OCI-LY1 (cell line): ENCODE measurements at regions not wholly inside any gene's neighbourhood (a gene's known extent, or its start where the extent isn't known, plus 50 kb on each side); places are given as distances from the start of the nearest gene placed in this dataset.

Experiments
- CTCF ChIP-seq: fragments of 200-600 bp; sonication (generic), shearing (Covaris generic); IDR thresholded peaks from 2 replicates; pipeline ENCODE4 v1.5.1; 2017; ENCODE audit warnings: mild to moderate bottlenecking, antibody characterized with exemption, low read length, moderate library complexity, mixed read lengths
- EZH2 ChIP-seq: fragments of 200-600 bp; sonication (generic), shearing (Covaris generic); IDR thresholded peaks from 2 replicates; pipeline ENCODE4 v1.8.0; 2017; ENCODE audit warnings: borderline replicate concordance, mixed run types, mild to moderate bottlenecking, antibody characterized with exemption, low read length, moderate library complexity, mixed read lengths

GRCh38 chr9:79425840-79426239 lies 145.9 kb upstream of the TLE4 start:
- TF ChIP-seq CTCF (no peak), EZH2 (no peak)
